ENCODE measurements at regions not wholly inside any gene's neighbourhood (a gene's known extent, or its start where the extent isn't known, plus 50 kb on each side); places are given as distances from the start of the nearest gene placed in this dataset.

DNA sequence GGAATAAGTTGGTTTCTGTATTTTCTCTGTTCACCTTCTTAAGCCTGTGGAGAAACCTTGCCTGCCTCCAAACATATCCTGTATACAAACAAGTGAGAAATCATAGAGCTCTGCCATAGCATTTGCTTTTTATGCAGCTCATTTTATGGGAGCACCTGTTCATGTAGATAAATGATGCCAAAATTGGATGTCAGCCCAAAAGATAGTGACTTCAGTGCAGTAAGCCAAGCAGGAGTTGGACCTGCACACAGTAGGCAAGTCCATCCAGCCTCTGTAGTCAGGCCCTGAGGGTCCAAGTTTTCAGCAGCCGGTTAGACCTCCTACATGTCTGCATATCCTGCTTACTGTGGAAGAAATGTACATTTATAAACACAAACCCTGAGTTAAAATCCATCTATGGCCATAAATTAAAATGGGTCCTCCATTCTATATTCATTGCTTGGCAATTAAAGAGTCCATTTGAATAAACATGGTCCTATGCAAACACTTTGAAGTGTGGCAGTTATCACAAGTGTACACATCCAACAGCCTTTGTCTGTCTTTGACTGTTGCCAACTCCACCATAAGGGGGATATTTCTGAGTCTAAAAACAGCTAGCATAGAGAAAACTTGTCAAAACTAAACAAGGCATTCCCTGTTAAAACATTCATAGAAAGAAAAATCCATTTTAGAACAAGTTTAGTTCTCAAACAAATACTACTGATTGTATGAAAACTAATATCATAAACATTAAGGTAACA is 847.8 kb downstream of the RPS29 start (continued):
- TF ChIP-seq ZNF565 (CRISPR knock-in tag; conservative IDR thresholded peaks at IDR 0.05; ENCODE audit: low read depth): no peak
- TF ChIP-seq ISL1 (CRISPR knock-in tag; IDR thresholded peaks at IDR 0.05): no peak

DNA sequence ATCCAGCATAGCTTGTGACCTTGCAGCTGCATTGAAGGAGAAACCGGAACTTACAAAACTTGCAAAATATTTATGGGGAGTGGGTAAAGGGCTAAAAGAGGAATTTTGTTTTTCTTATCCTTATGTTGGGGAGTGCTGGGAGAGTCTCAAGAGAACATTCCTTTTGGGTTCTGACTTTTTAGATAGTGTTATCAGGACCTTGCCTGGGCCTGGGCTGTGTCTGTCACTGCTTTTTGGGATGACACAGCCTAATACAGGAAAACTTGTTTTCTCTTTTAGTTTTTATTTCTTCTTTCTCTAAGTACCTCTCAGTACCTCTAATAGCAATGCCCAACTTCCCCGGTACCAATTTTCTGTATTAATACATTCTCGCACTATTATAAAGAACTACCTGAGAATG is 850.6 kb downstream of the RPS29 start:
- no peak for ATAC-seq
- TF ChIP-seq ZNF565 (CRISPR knock-in tag; conservative IDR thresholded peaks at IDR 0.05; ENCODE audit: low read depth): no peak
- no peak for TF ChIP-seq PPARA (CRISPR knock-in tag; IDR thresholded peaks at IDR 0.05; ENCODE audit: borderline replicate concordance)
- no peak for TF ChIP-seq ZNF8 (CRISPR knock-in tag; IDR thresholded peaks at IDR 0.05)
- no peak for TF ChIP-seq ZFP30 (CRISPR knock-in tag; IDR thresholded peaks at IDR 0.05)
- no peak for TF ChIP-seq TCF4 (CRISPR knock-in tag; IDR thresholded peaks at IDR 0.05; ENCODE audit: borderline replicate concordance)

DNA sequence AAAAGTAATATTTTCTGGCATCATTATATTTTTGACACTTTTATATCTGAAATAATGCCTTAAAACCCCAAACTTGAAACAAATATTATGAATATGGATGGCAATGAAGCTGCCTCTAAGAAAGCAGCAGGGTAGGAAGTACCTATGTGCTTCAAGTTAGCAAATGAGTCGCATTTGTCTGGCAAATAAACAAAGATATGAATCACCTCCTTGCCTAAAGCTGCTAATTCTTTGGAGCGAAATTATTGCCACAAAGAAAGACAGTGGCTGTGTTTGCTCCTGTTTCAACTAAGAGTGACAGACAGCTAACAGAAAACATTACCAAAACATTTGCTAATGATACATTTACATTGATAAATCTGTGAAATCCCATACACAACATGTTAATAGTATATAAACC is 854.9 kb downstream of the RPS29 start:
- TF ChIP-seq ZNF8 (CRISPR knock-in tag; IDR thresholded peaks at IDR 0.05) (no peak), ZNF70 (CRISPR knock-in tag; IDR thresholded peaks at IDR 0.05) (peak; percentile 65; the same call in 1 of the 2 replicates), ZNF565 (CRISPR knock-in tag; conservative IDR thresholded peaks at IDR 0.05; ENCODE audit: low read depth) (no peak)
- no peak for ATAC-seq

DNA sequence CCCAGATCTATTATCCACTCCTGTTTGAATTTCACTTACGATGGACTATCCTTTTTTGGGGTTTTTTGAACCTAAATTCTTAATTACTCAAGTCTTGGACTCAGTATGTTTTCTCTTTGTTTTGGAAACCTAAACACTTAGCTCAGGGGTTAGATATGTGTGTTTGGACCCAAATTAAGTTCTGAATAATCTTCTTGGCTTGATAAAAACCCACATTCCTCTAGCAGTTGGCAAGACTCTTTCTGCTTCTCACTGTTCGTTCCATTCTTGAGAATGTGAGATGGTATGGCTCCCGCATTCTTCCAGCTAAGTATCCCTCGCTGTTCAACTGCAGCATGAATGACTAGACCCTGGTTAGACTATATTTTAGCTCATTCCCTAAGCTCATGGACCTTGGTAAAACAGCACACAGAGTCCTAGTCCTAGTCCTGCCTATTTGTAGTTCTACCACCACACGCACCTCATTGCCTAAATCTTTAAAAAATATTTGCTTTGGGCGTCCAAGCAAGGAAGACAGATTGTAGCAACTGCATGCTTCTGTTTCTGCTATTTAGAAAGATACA is 860.0 kb downstream of the RPS29 start:
- TF ChIP-seq, protein P1, sequence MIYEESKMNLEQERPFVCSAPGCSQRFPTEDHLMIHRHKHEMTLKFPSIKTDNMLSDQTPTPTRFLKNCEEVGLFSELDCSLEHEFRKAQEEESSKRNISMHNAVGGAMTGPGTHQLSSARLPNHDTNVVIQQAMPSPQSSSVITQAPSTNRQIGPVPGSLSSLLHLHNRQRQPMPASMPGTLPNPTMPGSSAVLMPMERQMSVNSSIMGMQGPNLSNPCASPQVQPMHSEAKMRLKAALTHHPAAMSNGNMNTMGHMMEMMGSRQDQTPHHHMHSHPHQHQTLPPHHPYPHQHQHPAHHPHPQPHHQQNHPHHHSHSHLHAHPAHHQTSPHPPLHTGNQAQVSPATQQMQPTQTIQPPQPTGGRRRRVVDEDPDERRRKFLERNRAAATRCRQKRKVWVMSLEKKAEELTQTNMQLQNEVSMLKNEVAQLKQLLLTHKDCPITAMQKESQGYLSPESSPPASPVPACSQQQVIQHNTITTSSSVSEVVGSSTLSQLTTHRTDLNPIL (CRISPR knock-in tag; IDR thresholded peaks at IDR 0.05; ENCODE audit: low read depth): no peak
- no peak for TF ChIP-seq TOX (CRISPR knock-in tag; IDR thresholded peaks at IDR 0.05; ENCODE audit: borderline replicate concordance)
- TF ChIP-seq, protein P2, sequence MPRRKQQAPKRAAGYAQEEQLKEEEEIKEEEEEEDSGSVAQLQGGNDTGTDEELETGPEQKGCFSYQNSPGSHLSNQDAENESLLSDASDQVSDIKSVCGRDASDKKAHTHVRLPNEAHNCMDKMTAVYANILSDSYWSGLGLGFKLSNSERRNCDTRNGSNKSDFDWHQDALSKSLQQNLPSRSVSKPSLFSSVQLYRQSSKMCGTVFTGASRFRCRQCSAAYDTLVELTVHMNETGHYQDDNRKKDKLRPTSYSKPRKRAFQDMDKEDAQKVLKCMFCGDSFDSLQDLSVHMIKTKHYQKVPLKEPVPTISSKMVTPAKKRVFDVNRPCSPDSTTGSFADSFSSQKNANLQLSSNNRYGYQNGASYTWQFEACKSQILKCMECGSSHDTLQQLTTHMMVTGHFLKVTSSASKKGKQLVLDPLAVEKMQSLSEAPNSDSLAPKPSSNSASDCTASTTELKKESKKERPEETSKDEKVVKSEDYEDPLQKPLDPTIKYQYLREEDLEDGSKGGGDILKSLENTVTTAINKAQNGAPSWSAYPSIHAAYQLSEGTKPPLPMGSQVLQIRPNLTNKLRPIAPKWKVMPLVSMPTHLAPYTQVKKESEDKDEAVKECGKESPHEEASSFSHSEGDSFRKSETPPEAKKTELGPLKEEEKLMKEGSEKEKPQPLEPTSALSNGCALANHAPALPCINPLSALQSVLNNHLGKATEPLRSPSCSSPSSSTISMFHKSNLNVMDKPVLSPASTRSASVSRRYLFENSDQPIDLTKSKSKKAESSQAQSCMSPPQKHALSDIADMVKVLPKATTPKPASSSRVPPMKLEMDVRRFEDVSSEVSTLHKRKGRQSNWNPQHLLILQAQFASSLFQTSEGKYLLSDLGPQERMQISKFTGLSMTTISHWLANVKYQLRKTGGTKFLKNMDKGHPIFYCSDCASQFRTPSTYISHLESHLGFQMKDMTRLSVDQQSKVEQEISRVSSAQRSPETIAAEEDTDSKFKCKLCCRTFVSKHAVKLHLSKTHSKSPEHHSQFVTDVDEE (CRISPR knock-in tag; IDR thresholded peaks at IDR 0.05): no peak
- ATAC-seq: no peak

DNA sequence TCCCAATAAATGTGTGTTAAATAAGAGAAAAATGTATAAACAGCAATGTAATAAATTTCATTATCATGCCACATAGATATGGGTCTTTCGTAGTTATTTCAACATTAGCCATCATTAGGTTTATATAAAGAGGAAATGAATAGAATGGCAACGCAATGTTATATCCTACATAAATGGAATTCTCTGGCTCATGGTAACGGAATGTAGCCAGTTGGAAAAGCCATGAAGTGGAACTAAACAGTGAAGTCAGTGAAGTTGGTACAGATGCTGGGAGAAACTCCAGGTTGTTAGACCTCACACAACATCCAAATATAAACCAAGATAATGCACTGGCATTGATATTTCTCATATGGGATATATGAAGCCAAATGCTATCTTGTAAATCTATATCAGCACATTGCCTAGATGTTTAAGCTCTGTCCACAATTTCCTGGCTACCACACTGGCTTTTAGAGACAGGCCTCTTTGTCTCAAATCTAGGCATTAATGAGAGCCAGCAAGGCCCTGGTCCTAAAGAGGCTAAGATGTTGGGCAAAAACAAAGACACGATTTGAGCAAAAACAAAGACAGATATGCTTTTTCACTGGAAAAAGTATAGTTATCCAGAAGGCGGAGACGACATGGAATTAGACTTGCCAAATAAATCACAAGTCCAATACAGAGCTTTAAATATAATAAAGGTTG is 861.0 kb downstream of the RPS29 start:
- no peak for TF ChIP-seq GLIS3 (CRISPR knock-in tag; IDR thresholded peaks at IDR 0.05)
- TF ChIP-seq CSDC2 (CRISPR knock-in tag; IDR thresholded peaks at IDR 0.05): no peak
- TF ChIP-seq, protein P3, sequence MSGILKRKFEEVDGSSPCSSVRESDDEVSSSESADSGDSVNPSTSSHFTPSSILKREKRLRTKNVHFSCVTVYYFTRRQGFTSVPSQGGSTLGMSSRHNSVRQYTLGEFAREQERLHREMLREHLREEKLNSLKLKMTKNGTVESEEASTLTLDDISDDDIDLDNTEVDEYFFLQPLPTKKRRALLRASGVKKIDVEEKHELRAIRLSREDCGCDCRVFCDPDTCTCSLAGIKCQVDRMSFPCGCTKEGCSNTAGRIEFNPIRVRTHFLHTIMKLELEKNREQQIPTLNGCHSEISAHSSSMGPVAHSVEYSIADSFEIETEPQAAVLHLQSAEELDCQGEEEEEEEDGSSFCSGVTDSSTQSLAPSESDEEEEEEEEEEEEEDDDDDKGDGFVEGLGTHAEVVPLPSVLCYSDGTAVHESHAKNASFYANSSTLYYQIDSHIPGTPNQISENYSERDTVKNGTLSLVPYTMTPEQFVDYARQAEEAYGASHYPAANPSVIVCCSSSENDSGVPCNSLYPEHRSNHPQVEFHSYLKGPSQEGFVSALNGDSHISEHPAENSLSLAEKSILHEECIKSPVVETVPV (CRISPR knock-in tag; IDR thresholded peaks at IDR 0.05): no peak
- TF ChIP-seq TOX (CRISPR knock-in tag; IDR thresholded peaks at IDR 0.05; ENCODE audit: borderline replicate concordance): no peak
- no peak for TF ChIP-seq ZFP3 (CRISPR knock-in tag; IDR thresholded peaks at IDR 0.05)
- no peak for TF ChIP-seq ZNF70 (CRISPR knock-in tag; IDR thresholded peaks at IDR 0.05)
- no peak for TF ChIP-seq ZNF565 (CRISPR knock-in tag; conservative IDR thresholded peaks at IDR 0.05; ENCODE audit: low read depth)
- no peak for TF ChIP-seq ESRRG (CRISPR knock-in tag; IDR thresholded peaks at IDR 0.05)
- no peak for TF ChIP-seq ZNF8 (CRISPR knock-in tag; IDR thresholded peaks at IDR 0.05)
- no peak; the same call in 1 of the 2 replicates for TF ChIP-seq ISL1 (CRISPR knock-in tag; IDR thresholded peaks at IDR 0.05)
- ATAC-seq: no peak

DNA sequence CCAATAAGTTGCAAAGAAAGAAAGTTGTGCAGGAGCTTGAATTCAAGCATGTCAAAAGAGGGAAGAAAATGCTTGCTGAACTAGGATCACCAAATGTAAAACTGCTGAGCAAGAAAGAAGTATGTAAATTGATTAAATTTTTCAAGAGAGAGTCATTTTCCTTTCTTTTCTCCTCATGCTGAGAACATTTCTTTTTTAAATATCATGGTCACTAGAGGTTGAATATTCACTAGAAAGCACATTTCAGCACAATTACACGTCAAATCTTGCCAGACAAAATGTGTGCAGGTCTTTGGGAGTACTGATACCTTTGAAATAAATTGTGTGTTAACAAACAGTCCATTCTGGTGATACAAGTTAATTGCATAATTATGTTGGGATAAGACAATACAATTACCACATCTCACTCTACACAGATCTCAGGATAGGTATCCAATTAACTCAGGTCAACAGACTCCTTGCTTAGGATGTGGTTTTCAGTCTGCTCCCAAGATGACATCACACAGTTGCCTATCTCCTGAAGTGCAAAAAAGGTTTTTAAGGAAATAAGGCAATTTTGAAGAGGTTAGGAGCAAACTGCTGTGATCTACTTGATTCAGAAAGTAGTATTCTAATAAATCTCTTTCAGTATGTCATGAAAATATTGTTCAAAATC is 862.2 kb downstream of the RPS29 start:
- no peak for ATAC-seq
- TF ChIP-seq ZNF8 (CRISPR knock-in tag; IDR thresholded peaks at IDR 0.05): no peak

Measured in SK-N-SH treated with all-trans-retinoic acid at 6 μM for 48 hours (cell line).